Astrocyte (in vitro differentiated cells and primary cell): ENCODE measurements at regions not wholly inside any gene's neighbourhood (a gene's known extent, or its start where the extent isn't known, plus 50 kb on each side); places are given as distances from the start of the nearest gene placed in this dataset.

Experiments used
- CTCF ChIP-seq: IDR thresholded peaks from 2 replicates; pipeline ENCODE4 v1.5.1; 2011; ENCODE audit warnings: low read depth, mild to moderate bottlenecking, inconsistent platforms, low read length, moderate library complexity; ENCODE audit not compliant: insufficient read depth
- EZH2 ChIP-seq: IDR thresholded peaks from 2 replicates; pipeline ENCODE4 v1.6.1; 2012; ENCODE audit warnings: mild to moderate bottlenecking, low read length, inconsistent platforms; ENCODE audit not compliant: insufficient read depth

GRCh38 chr3:106533093-106533787 lies 664.4 kb upstream of the CBLB start:
- no peak for TF ChIP-seq CTCF
- TF ChIP-seq EZH2 = no peak
